Activated naive CD4-positive, alpha-beta T cell treated with anti-CD3 and anti-CD28 coated beads, Interleukin-2, amount 50 U/mL, for 24 hours (primary cell): ENCODE measurements at regions not wholly inside any gene's neighbourhood (a gene's known extent, or its start where the extent isn't known, plus 50 kb on each side); places are given as distances from the start of the nearest gene placed in this dataset.

Source experiments
- H3K27ac Mint-ChIP-seq: one replicate; pipeline ENCODE4 v1.8.0; 2021; ENCODE audit warnings: mild to moderate bottlenecking, mixed read lengths
- H3K27me3 Mint-ChIP-seq: one replicate; pipeline ENCODE4 v1.8.0; 2021; ENCODE audit warnings: mixed read lengths
- H3K36me3 Mint-ChIP-seq: one replicate; pipeline ENCODE4 v1.8.0; 2021; ENCODE audit warnings: mixed read lengths
- H3K4me1 Mint-ChIP-seq: one replicate; pipeline ENCODE4 v1.8.0; 2021; ENCODE audit warnings: mixed read lengths
- H3K4me3 Mint-ChIP-seq: one replicate; pipeline ENCODE4 v1.8.0; 2021; ENCODE audit warnings: mild to moderate bottlenecking, mixed read lengths
- H3K9me3 Mint-ChIP-seq: one replicate; pipeline ENCODE4 v1.8.0; 2021; ENCODE audit warnings: mixed read lengths

- Mint-ChIP-seq H3K27ac (no peak overlapping the region), H3K27me3 (no peaks in the 10 kb centered on the region), H3K4me1 (no peaks in the 10 kb centered on the region), H3K36me3 (no peaks in the 10 kb centered on the region), H3K9me3 (peaks cover 8% of the 10 kb centered on the region), H3K4me3 (no peak overlapping the region)
Observed at GRCh38 chr6:50655848-50656453, 57.4 kb upstream of the TFAP2D start.

GRCh38 chr6:50657513-50657912 lies 55.8 kb upstream of the TFAP2D start:
- Mint-ChIP-seq H3K4me1 (no peaks in the 10 kb centered on the region), H3K27ac (no peak overlapping the region), H3K9me3 (peaks cover 4% of the 10 kb centered on the region), H3K36me3 (no peaks in the 10 kb centered on the region), H3K4me3 (no peak overlapping the region), H3K27me3 (no peaks in the 10 kb centered on the region)

DNA sequence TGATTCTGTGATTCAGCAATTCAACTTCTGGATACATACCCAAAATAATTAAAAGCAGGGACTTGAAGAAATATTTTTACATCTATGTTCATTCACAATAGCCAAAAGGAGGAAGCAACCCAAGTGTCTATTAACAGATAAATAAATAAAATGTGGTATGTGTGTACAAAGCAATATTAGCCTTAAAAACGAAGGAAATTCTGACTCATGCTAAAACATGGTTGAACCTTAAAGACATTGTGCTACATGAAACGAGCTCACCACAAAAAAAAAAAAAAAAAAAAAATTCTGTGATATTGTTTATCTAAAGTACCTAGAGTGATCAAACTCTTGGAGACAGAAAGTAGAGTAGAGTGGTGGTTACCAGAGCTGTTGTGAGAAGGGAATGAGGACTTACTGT lies 54.8 kb upstream of the TFAP2D start:
- Mint-ChIP-seq H3K9me3 (peaks cover 4% of the 10 kb centered on the region), H3K27me3 (no peaks in the 10 kb centered on the region), H3K4me3 (no peak overlapping the region), H3K4me1 (no peaks in the 10 kb centered on the region), H3K27ac (no peak overlapping the region), H3K36me3 (no peaks in the 10 kb centered on the region)

DNA sequence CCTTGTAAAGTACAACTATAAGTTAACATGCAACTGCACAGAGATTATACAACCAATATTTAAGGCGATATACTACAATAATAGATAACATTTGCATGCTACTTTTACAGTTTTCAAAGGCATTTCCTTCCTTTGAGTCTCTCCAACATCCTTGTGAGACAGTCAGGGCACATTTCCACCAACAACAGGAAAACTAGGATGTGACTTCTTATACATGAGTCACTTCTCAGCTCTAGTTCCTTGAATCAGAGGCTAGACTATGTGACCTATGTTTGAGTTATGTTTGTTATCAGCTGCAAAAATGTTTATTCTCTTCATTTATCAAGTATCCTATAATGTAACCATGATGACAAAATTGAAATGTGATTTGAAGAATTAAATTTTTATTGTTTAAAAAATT lies 51.7 kb upstream of the TFAP2D start:
- no peaks in the 10 kb centered on the region for H3K4me1 Mint-ChIP-seq
- H3K36me3 Mint-ChIP-seq: no peaks in the 10 kb centered on the region
- no peaks in the 10 kb centered on the region for H3K27me3 Mint-ChIP-seq
- H3K9me3 Mint-ChIP-seq: peaks cover 8% of the 10 kb centered on the region
- no peak overlapping the region for H3K27ac Mint-ChIP-seq
- no peak overlapping the region for H3K4me3 Mint-ChIP-seq
